ENCODE measurements at regions not wholly inside any gene's neighbourhood (a gene's known extent, or its start where the extent isn't known, plus 50 kb on each side); places are given as distances from the start of the nearest gene placed in this dataset.

GRCh38 chr1:80154176-80154575, 1147.6 kb upstream of the ADGRL4 start:
- TF ChIP-seq, protein P1, sequence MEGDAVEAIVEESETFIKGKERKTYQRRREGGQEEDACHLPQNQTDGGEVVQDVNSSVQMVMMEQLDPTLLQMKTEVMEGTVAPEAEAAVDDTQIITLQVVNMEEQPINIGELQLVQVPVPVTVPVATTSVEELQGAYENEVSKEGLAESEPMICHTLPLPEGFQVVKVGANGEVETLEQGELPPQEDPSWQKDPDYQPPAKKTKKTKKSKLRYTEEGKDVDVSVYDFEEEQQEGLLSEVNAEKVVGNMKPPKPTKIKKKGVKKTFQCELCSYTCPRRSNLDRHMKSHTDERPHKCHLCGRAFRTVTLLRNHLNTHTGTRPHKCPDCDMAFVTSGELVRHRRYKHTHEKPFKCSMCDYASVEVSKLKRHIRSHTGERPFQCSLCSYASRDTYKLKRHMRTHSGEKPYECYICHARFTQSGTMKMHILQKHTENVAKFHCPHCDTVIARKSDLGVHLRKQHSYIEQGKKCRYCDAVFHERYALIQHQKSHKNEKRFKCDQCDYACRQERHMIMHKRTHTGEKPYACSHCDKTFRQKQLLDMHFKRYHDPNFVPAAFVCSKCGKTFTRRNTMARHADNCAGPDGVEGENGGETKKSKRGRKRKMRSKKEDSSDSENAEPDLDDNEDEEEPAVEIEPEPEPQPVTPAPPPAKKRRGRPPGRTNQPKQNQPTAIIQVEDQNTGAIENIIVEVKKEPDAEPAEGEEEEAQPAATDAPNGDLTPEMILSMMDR (IDR thresholded peaks at IDR 0.05): no peak
- TF ChIP-seq ZFX (IDR thresholded peaks at IDR 0.05; ENCODE audit: borderline replicate concordance): no peak
